ENCODE measurements at regions not wholly inside any gene's neighbourhood (a gene's known extent, or its start where the extent isn't known, plus 50 kb on each side); places are given as distances from the start of the nearest gene placed in this dataset.
A peak's percentile ranks its signal among the peaks of the same experiment; 100 is the strongest.

DNA sequence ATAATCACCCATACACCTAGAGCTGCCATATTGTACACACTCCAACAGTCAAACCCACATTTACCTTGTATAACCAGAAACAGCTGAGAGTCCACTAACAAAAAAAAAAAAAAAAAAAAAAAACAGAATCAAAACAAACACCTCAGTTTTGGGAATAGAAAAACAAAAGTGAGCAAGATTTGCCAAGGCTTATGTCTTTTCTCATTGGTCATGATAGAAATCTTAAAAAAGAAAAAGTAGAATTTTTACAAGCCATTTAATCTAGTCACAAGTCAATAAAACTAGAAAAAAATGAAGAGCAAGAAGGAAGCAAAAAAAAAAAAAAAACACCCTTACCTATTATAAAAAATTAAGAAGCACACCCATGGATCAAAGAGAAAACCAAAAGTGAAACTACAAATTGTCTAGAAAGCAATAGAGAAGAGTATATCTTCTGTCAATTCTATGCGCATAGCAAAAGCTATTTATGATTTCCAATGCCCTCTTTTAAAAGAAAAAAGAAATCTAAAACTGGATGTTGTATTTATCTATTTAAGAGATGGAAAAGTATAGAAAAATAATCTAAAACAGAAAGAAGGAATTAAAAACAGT, 113.2 kb upstream of the GALNT2 start:
- TF ChIP-seq, protein P1, sequence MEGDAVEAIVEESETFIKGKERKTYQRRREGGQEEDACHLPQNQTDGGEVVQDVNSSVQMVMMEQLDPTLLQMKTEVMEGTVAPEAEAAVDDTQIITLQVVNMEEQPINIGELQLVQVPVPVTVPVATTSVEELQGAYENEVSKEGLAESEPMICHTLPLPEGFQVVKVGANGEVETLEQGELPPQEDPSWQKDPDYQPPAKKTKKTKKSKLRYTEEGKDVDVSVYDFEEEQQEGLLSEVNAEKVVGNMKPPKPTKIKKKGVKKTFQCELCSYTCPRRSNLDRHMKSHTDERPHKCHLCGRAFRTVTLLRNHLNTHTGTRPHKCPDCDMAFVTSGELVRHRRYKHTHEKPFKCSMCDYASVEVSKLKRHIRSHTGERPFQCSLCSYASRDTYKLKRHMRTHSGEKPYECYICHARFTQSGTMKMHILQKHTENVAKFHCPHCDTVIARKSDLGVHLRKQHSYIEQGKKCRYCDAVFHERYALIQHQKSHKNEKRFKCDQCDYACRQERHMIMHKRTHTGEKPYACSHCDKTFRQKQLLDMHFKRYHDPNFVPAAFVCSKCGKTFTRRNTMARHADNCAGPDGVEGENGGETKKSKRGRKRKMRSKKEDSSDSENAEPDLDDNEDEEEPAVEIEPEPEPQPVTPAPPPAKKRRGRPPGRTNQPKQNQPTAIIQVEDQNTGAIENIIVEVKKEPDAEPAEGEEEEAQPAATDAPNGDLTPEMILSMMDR (IDR thresholded peaks at IDR 0.05; ENCODE audit: unreplicated experiment): no peak
- H3K27ac Mint-ChIP-seq (ENCODE audit: unreplicated experiment): no peak overlapping the region
- H3K36me3 Mint-ChIP-seq (ENCODE audit: low read depth, unreplicated experiment): no peaks in the 10 kb centered on the region
- no peaks in the 10 kb centered on the region for H3K9me3 Mint-ChIP-seq (ENCODE audit: unreplicated experiment)
- H3K4me3 Mint-ChIP-seq (ENCODE audit: unreplicated experiment): no peak overlapping the region
- peaks cover 12% of the 10 kb centered on the region for H3K4me1 Mint-ChIP-seq (ENCODE audit: unreplicated experiment)
- no peak for DNase-seq (ENCODE audit: low spot score)
- no peaks in the 10 kb centered on the region for H3K27me3 Mint-ChIP-seq (ENCODE audit: unreplicated experiment)

DNA sequence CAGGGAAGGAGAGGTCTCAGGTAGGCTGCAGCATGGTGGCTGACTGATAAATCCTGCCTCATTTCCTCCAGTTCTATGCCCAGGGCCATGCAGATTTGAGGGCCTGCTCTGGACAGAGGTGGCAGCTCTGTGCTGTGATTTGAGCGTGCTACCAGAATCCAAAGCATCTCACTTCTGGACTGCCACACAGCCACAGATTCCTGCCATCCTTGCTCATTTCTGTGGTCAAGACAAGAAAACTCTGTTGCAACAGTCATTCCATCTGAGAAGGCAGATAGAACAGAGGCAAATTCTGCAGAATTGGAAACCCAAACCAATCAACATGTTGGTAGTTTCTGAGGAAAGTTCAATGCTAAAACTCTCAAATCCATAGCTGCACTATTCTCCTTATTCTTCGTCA, 102.8 kb upstream of the GALNT2 start:
- no peak for DNase-seq (ENCODE audit: low spot score)
- no peaks in the 10 kb centered on the region for H3K4me1 Mint-ChIP-seq (ENCODE audit: unreplicated experiment)
- H3K27me3 Mint-ChIP-seq (ENCODE audit: unreplicated experiment): peaks cover 1% of the 10 kb centered on the region
- no peaks in the 10 kb centered on the region for H3K36me3 Mint-ChIP-seq (ENCODE audit: low read depth, unreplicated experiment)
- H3K4me3 Mint-ChIP-seq (ENCODE audit: unreplicated experiment): no peak overlapping the region
- H3K9me3 Mint-ChIP-seq (ENCODE audit: unreplicated experiment): no peaks in the 10 kb centered on the region
- no peak overlapping the region for H3K27ac Mint-ChIP-seq (ENCODE audit: unreplicated experiment)
- TF ChIP-seq, protein P1 (IDR thresholded peaks at IDR 0.05; ENCODE audit: unreplicated experiment): no peak

DNA sequence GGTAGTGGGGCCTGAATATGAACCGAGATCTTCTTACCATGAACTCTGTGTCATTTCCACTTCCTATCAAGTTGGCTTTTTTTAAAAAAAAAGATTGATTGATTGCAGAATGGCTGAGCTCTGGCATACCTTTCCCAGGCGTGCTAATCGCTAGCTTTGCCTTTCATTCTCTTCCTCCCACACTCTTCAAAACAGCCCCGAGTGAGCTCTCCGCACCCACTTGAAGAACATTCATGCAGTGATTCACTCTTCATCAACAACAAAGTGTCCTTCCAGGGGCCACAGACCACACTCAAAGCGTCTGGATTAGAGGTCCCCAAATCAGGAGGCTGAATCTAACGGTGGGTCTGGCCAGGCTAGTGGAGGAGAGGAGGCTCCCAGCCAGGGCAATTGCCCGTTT, 96.3 kb upstream of the GALNT2 start:
- Mint-ChIP-seq H3K36me3 (ENCODE audit: low read depth, unreplicated experiment) (no peaks in the 10 kb centered on the region), H3K27me3 (ENCODE audit: unreplicated experiment) (peaks cover 2% of the 10 kb centered on the region), H3K27ac (ENCODE audit: unreplicated experiment) (no peak overlapping the region), H3K9me3 (ENCODE audit: unreplicated experiment) (no peaks in the 10 kb centered on the region), H3K4me1 (ENCODE audit: unreplicated experiment) (no peaks in the 10 kb centered on the region), H3K4me3 (ENCODE audit: unreplicated experiment) (no peak overlapping the region)
- TF ChIP-seq, protein P1 (IDR thresholded peaks at IDR 0.05; ENCODE audit: unreplicated experiment): no peak
- no peak for DNase-seq (ENCODE audit: low spot score)

DNA sequence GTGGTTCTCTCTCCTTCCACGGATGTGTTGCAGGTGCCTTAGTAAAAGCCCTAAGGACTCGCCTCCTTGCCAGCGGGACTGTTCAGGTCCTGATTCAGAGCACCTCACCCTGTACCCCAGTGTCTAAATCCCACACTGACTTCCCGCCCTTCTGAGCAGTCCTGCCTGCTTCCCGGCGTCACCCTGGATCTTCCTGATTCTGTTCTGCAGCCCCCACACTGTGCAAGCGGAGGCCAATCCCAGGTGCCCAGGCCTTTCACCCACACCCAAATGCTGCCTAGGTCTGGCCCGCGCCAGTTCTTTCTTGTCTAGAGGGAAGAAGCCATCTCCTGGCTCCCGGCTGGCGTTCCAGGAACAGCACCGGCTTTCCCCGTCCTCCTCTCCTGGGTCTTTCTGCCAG, 95.9 kb upstream of the GALNT2 start:
- Mint-ChIP-seq H3K27ac (ENCODE audit: unreplicated experiment) (no peak overlapping the region), H3K4me1 (ENCODE audit: unreplicated experiment) (no peaks in the 10 kb centered on the region), H3K4me3 (ENCODE audit: unreplicated experiment) (no peak overlapping the region), H3K9me3 (ENCODE audit: unreplicated experiment) (no peaks in the 10 kb centered on the region), H3K36me3 (ENCODE audit: low read depth, unreplicated experiment) (no peaks in the 10 kb centered on the region), H3K27me3 (ENCODE audit: unreplicated experiment) (peaks cover 2% of the 10 kb centered on the region)
- TF ChIP-seq, protein P1 (IDR thresholded peaks at IDR 0.05; ENCODE audit: unreplicated experiment): no peak
- no peak for DNase-seq (ENCODE audit: low spot score)

DNA sequence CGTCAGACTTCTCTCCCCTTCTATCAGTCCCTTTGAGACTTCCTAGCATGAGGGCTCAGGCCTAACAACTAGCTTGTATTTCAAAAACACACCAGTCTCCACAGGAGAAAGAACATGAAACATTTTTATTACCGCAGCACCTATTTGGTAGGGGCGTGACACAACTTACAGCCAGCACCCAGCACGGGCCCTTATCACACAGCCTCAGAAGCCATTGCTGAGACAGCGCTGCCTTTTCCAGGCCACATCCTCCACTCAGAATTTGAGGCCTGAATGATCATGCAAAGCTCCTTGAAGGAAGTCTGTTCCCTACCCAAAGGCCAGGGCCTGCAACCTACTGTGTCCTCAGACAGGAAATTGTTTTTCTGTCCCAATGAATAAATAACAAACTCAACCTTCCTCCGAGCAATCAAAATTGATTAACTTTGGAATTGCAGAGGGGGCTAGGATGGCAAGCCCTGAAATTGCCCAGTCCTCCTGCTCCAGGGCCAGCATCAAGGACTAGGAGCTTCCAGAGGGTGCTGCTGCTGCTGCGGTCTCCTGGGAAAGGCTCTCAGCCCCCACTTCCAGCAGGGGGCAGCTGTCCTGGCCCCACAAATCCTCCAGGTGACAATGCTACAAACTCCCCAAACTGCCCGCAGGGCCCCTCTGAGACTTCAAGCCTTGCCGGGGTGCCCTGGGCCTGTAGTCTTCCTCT, 94.3 kb upstream of the GALNT2 start:
- peak; percentile 12 for DNase-seq (ENCODE audit: low spot score)
- Mint-ChIP-seq H3K9me3 (ENCODE audit: unreplicated experiment) (no peaks in the 10 kb centered on the region), H3K4me3 (ENCODE audit: unreplicated experiment) (no peak overlapping the region), H3K4me1 (ENCODE audit: unreplicated experiment) (no peaks in the 10 kb centered on the region), H3K36me3 (ENCODE audit: low read depth, unreplicated experiment) (no peaks in the 10 kb centered on the region), H3K27me3 (ENCODE audit: unreplicated experiment) (peaks cover 2% of the 10 kb centered on the region), H3K27ac (ENCODE audit: unreplicated experiment) (no peak overlapping the region)
- TF ChIP-seq, protein P1 (IDR thresholded peaks at IDR 0.05; ENCODE audit: unreplicated experiment): no peak
